ENCODE measurements at regions not wholly inside any gene's neighbourhood (a gene's known extent, or its start where the extent isn't known, plus 50 kb on each side); places are given as distances from the start of the nearest gene placed in this dataset.

GRCh38 chr17:70775679-70776078, 606.3 kb downstream of the KCNJ2 start:
- Mint-ChIP-seq H3K4me1 (no peaks in the 10 kb centered on the region), H3K9me3 (no peaks in the 10 kb centered on the region), H3K27me3 (ENCODE audit: low read depth) (no peaks in the 10 kb centered on the region), H3K4me3 (no peak overlapping the region), H3K27ac (no peak overlapping the region), H3K36me3 (no peaks in the 10 kb centered on the region)
- ChIA-PET POLR2A (interaction anchor here (0.6 kb wide), 2 partner anchors 603 to 1276 kb away, joined by 3 to 4 read pairs; no protein-coding TSS in a partner anchor), CTCF (no interaction called here)
- no peak for ATAC-seq
- no peak for DNase-seq (ENCODE audit: low spot score)
- TF ChIP-seq ZNF416 (CRISPR knock-in tag; IDR thresholded peaks at IDR 0.05), result no peak
- TF ChIP-seq ATF3 (CRISPR knock-in tag; conservative IDR thresholded peaks at IDR 0.05), result no peak
- TF ChIP-seq USF2 (CRISPR knock-in tag; IDR thresholded peaks at IDR 0.05), result no peak
- no peak for TF ChIP-seq ZNF317 (CRISPR knock-in tag; IDR thresholded peaks at IDR 0.05; ENCODE audit: borderline replicate concordance, low read depth)
- no peak for TF ChIP-seq ZNF263 (CRISPR knock-in tag; IDR thresholded peaks at IDR 0.05; ENCODE audit: low read depth)

GRCh38 chr17:70776441-70776840, 607.1 kb downstream of the KCNJ2 start:
- H3K27ac Mint-ChIP-seq, result no peak overlapping the region
- POLR2A ChIA-PET, result interaction anchor here (0.6 kb wide), 2 partner anchors 602 to 1275 kb away, joined by 3 to 4 read pairs; no protein-coding TSS in a partner anchor
- CTCF ChIA-PET, result interaction anchor here (0.7 kb wide), 1 partner anchor 759 kb away, joined by 4 read pairs; no protein-coding TSS in a partner anchor

More at GRCh38 chr17:70776441-70776840, 607.1 kb downstream of the KCNJ2 start:
- Mint-ChIP-seq H3K4me3 (no peak overlapping the region), H3K4me1 (no peaks in the 10 kb centered on the region), H3K36me3 (no peaks in the 10 kb centered on the region), H3K9me3 (no peaks in the 10 kb centered on the region), H3K27me3 (ENCODE audit: low read depth) (no peaks in the 10 kb centered on the region)
- TF ChIP-seq CBFB (CRISPR knock-in tag; IDR thresholded peaks at IDR 0.05; ENCODE audit: low read depth) (no peak), SOX15 (CRISPR knock-in tag; IDR thresholded peaks at IDR 0.05) (no peak), RELA (CRISPR knock-in tag; IDR thresholded peaks at IDR 0.05; ENCODE audit: borderline replicate concordance) (no peak), TEAD1 (CRISPR knock-in tag; IDR thresholded peaks at IDR 0.05) (no peak), IRF2 (CRISPR knock-in tag; IDR thresholded peaks at IDR 0.05; ENCODE audit: borderline replicate concordance, low read depth) (no peak), ZNF532 (CRISPR knock-in tag; IDR thresholded peaks at IDR 0.05; ENCODE audit: borderline replicate concordance) (no peak), ZNF396 (CRISPR knock-in tag; IDR thresholded peaks at IDR 0.05; ENCODE audit: borderline replicate concordance) (no peak), CREB1 (CRISPR knock-in tag; IDR thresholded peaks at IDR 0.05) (no peak), ESRRA (CRISPR knock-in tag; IDR thresholded peaks at IDR 0.05; ENCODE audit: borderline replicate concordance) (no peak), CREM (CRISPR knock-in tag; IDR thresholded peaks at IDR 0.05) (no peak), AFF4 (CRISPR knock-in tag; IDR thresholded peaks at IDR 0.05; ENCODE audit: borderline replicate concordance) (no peak), MLX (CRISPR knock-in tag; IDR thresholded peaks at IDR 0.05) (no peak), ERG (CRISPR knock-in tag; IDR thresholded peaks at IDR 0.05) (no peak), E2F4 (CRISPR knock-in tag; IDR thresholded peaks at IDR 0.05; ENCODE audit: borderline replicate concordance, low read depth) (no peak)
- no peak for ATAC-seq
- no peak for DNase-seq (ENCODE audit: low spot score)
